Colon (tissue), 2 donors: ENCODE measurements at regions not wholly inside any gene's neighbourhood (a gene's known extent, or its start where the extent isn't known, plus 50 kb on each side); places are given as distances from the start of the nearest gene placed in this dataset.

ENCODE experiments used
- FAIRE-seq: peaks from 2 replicates; lab custom pipeline; 2012; peaks lifted over from hg19 to GRCh38; lab: Jason Lieb, UNC
- donor health status: control.
- donor health status: control.

- FAIRE-seq = no peak
Measured at GRCh38 chr2:200254773-200255172, 51.7 kb upstream of the SPATS2L start.

- no peak for FAIRE-seq
Measured at GRCh38 chr2:200255549-200255948, 50.9 kb upstream of the SPATS2L start.
